ENCODE measurements at regions not wholly inside any gene's neighbourhood (a gene's known extent, or its start where the extent isn't known, plus 50 kb on each side); places are given as distances from the start of the nearest gene placed in this dataset.

DNA sequence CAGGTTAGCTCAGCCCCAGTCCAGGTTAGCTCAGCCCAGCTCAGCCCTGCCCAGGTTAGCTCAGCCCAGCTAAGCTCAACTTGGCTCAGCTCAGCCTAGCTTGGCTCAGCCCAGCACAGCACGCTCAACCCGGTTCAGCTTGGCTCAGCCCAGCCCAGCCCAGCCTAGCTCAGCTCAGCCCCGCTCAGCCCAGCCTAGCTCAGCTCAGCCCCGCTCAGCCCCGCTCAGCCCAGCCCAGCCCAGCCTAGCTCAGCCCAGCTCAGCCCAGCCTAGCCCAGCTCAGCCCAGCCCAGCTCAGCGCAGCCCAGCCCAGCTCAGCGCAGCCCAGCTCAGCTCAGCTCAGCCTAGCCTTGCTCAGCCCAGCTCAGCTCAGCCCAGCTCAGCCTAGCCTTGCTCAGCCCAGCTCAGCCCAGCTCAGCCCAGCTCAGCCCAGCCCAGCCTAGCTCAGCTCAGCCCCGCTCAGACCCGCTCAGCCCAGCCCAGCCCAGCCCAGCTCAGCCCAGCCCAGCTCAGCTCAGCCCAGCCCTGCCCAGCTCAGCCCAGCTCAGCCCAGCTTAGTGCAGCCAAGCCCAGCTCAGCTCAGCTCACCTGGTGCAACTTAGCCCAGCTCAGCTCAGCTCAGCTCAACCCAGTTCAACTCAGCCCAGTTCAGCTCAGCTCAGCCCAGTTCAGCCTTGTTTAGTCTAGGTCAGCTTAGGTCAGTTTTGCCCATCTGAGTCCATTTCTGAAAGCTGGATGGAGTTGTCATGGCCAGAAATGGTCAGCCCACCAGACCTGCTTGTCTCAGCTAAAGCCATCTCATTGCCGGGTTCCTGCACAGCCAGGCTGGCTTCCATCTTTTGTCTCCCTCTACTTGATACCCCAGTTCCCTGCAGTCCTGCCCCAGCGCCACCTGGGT is 333.6 kb downstream of the TMEM121 start:
- no peak for TF ChIP-seq POLR2A (IDR thresholded peaks at IDR 0.05)
- TF ChIP-seq, protein P1, sequence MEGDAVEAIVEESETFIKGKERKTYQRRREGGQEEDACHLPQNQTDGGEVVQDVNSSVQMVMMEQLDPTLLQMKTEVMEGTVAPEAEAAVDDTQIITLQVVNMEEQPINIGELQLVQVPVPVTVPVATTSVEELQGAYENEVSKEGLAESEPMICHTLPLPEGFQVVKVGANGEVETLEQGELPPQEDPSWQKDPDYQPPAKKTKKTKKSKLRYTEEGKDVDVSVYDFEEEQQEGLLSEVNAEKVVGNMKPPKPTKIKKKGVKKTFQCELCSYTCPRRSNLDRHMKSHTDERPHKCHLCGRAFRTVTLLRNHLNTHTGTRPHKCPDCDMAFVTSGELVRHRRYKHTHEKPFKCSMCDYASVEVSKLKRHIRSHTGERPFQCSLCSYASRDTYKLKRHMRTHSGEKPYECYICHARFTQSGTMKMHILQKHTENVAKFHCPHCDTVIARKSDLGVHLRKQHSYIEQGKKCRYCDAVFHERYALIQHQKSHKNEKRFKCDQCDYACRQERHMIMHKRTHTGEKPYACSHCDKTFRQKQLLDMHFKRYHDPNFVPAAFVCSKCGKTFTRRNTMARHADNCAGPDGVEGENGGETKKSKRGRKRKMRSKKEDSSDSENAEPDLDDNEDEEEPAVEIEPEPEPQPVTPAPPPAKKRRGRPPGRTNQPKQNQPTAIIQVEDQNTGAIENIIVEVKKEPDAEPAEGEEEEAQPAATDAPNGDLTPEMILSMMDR (IDR thresholded peaks at IDR 0.05): no peak
- no peak for TF ChIP-seq POLR2AphosphoS5 (IDR thresholded peaks at IDR 0.05)
- TF ChIP-seq EP300 (IDR thresholded peaks at IDR 0.05): no peak
- DNase-seq: peak in 1 of 2 donors; percentile 25
- Histone ChIP-seq H3K27ac (no peak overlapping the region), H3K36me3 (no peaks in the 10 kb centered on the region), H3K27me3 (peaks cover 0 to 22% (median 0%) of the 10 kb centered on the region in 3 donors), H3K4me1 (no peaks in the 10 kb centered on the region), H3K9me3 (no peaks in the 10 kb centered on the region), H3K4me3 (no peak overlapping the region)
- intact Hi-C loops (cut with DNase I; ENCODE audit: low total_unique reads): no loop called here
- 73 to 87% (median 82%) methylated on average over 9 to 11 of the region's 11 CpGs for WGBS, 5 donors

- Histone ChIP-seq H3K36me3 (no peaks in the 10 kb centered on the region), H3K27ac (peak overlapping the region in 1 of 5 donors; percentile 20), H3K27me3 (peaks cover 0 to 27% (median 0%) of the 10 kb centered on the region in 3 donors), H3K4me1 (no peaks in the 10 kb centered on the region), H3K9me3 (no peaks in the 10 kb centered on the region), H3K4me3 (peak overlapping the region in 1 of 4 donors; percentile 19)
- TF ChIP-seq, protein P1 (IDR thresholded peaks at IDR 0.05): no peak
- peak in 1 of 3 donors; percentile 6 for TF ChIP-seq POLR2AphosphoS5 (IDR thresholded peaks at IDR 0.05)
- peak in 1 of 2 donors; percentile 25 for DNase-seq
- intact Hi-C loops (cut with DNase I; ENCODE audit: low total_unique reads): no loop called here
- WGBS, 5 donors: 76 to 84% (median 80%) methylated on average over 22 of the region's 22 CpGs
Observed at GRCh38 chr14:105860615-105861580, 334.5 kb downstream of the TMEM121 start.

DNA sequence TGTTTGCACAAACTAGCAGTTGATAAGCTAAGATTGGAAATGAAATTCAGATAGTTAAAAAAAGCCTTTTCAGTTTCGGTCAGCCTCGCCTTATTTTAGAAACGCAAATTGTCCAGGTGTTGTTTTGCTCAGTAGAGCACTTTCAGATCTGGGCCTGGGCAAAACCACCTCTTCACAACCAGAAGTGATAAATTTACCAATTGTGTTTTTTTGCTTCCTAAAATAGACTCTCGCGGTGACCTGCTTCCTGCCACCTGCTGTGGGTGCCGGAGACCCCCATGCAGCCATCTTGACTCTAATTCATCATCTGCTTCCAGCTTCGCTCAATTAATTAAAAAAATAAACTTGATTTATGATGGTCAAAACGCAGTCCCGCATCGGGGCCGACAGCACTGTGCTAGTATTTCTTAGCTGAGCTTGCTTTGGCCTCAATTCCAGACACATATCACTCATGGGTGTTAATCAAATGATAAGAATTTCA is 335.6 kb downstream of the TMEM121 start:
- no peak overlapping the region for H3K4me3 ChIP-seq
- TF ChIP-seq POLR2A (IDR thresholded peaks at IDR 0.05): no peak
- peak in 1 of 3 donors; percentile 2 for TF ChIP-seq POLR2AphosphoS5 (IDR thresholded peaks at IDR 0.05)
- DNase-seq: peak; percentile 23 to 28
- no peaks in the 10 kb centered on the region for H3K36me3 ChIP-seq
- peak overlapping the region in 1 of 5 donors; percentile 14 for H3K27ac ChIP-seq
- WGBS, 5 donors: 39 to 65% (median 45%) methylated on average over 11 of the region's 11 CpGs
- H3K4me1 ChIP-seq: no peaks in the 10 kb centered on the region
- peaks cover 0 to 27% (median 0%) of the 10 kb centered on the region in 3 donors for H3K27me3 ChIP-seq
- H3K9me3 ChIP-seq: no peaks in the 10 kb centered on the region
- intact Hi-C loops (cut with DNase I; ENCODE audit: low total_unique reads): no loop called here

GRCh38 chr14:105862581-105863239 is 336.3 kb downstream of the TMEM121 start:
- Histone ChIP-seq H3K9me3 (no peaks in the 10 kb centered on the region), H3K4me1 (no peaks in the 10 kb centered on the region), H3K27ac (peak overlapping the region in 1 of 5 donors; percentile 14), H3K4me3 (peak overlapping the region in 1 of 4 donors; percentile 22), H3K36me3 (no peaks in the 10 kb centered on the region), H3K27me3 (peaks cover 0 to 27% (median 0%) of the 10 kb centered on the region in 3 donors)
- no peak for TF ChIP-seq POLR2A (IDR thresholded peaks at IDR 0.05)
- peak in 1 of 3 donors; percentile 2 for TF ChIP-seq POLR2AphosphoS5 (IDR thresholded peaks at IDR 0.05)
- DNase-seq: peak in 1 of 2 donors; percentile 20
- intact Hi-C loops (cut with DNase I; ENCODE audit: low total_unique reads): no loop called here
- WGBS, 5 donors: 74 to 86% (median 77%) methylated on average over 20 of the region's 20 CpGs

All from stomach (tissue), 8 donors.